ENCODE measurements at regions not wholly inside any gene's neighbourhood (a gene's known extent, or its start where the extent isn't known, plus 50 kb on each side); places are given as distances from the start of the nearest gene placed in this dataset.
"Not testable (repeated sequence)": the region's sequence is repeated elsewhere in the genome, so short reads cannot be mapped to it uniquely, and the experiment has no call there.

DNA sequence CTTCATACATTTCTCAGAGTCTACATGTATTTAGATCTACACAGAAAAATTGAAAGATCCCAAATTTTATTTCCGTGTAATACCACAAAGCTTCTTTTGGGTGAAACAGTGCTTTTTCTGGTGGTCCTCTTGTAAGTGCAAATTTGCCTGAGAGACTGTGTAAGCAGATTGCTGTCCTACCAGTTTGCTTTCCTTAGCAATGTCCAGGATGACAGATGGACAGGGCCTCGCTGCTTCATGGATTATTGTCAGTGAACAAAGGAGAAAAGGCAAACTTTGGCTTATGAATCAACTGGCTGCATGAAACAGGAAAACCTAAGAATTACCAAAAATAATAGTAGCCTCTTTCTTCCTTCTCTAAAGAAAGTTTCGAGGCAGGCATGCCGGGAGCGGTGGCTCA, 82.6 kb upstream of the UBE2E1 start:
- Histone ChIP-seq H3K4me3 (replicated peaks; ENCODE audit: insufficient read depth, low read length) (no peak overlapping the region), H3K27ac (replicated peaks) (no peak overlapping the region), H3K27me3 (ENCODE audit: insufficient read depth, poor library complexity, severe bottlenecking) (no peaks in the 10 kb centered on the region)
- TF ChIP-seq, protein P1, sequence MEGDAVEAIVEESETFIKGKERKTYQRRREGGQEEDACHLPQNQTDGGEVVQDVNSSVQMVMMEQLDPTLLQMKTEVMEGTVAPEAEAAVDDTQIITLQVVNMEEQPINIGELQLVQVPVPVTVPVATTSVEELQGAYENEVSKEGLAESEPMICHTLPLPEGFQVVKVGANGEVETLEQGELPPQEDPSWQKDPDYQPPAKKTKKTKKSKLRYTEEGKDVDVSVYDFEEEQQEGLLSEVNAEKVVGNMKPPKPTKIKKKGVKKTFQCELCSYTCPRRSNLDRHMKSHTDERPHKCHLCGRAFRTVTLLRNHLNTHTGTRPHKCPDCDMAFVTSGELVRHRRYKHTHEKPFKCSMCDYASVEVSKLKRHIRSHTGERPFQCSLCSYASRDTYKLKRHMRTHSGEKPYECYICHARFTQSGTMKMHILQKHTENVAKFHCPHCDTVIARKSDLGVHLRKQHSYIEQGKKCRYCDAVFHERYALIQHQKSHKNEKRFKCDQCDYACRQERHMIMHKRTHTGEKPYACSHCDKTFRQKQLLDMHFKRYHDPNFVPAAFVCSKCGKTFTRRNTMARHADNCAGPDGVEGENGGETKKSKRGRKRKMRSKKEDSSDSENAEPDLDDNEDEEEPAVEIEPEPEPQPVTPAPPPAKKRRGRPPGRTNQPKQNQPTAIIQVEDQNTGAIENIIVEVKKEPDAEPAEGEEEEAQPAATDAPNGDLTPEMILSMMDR (IDR thresholded peaks at IDR 0.05; ENCODE audit: insufficient read depth, low read length) = no peak
- no peak for TF ChIP-seq POLR2AphosphoS5 (IDR thresholded peaks at IDR 0.05; ENCODE audit: low read depth)
- TF ChIP-seq, protein P2, sequence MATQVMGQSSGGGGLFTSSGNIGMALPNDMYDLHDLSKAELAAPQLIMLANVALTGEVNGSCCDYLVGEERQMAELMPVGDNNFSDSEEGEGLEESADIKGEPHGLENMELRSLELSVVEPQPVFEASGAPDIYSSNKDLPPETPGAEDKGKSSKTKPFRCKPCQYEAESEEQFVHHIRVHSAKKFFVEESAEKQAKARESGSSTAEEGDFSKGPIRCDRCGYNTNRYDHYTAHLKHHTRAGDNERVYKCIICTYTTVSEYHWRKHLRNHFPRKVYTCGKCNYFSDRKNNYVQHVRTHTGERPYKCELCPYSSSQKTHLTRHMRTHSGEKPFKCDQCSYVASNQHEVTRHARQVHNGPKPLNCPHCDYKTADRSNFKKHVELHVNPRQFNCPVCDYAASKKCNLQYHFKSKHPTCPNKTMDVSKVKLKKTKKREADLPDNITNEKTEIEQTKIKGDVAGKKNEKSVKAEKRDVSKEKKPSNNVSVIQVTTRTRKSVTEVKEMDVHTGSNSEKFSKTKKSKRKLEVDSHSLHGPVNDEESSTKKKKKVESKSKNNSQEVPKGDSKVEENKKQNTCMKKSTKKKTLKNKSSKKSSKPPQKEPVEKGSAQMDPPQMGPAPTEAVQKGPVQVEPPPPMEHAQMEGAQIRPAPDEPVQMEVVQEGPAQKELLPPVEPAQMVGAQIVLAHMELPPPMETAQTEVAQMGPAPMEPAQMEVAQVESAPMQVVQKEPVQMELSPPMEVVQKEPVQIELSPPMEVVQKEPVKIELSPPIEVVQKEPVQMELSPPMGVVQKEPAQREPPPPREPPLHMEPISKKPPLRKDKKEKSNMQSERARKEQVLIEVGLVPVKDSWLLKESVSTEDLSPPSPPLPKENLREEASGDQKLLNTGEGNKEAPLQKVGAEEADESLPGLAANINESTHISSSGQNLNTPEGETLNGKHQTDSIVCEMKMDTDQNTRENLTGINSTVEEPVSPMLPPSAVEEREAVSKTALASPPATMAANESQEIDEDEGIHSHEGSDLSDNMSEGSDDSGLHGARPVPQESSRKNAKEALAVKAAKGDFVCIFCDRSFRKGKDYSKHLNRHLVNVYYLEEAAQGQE (IDR thresholded peaks at IDR 0.05; ENCODE audit: insufficient replicate concordance, low read depth) = no peak
- DNase-seq (ENCODE audit: low read depth in 1 of 2, low spot score in 1 of 2) = no peak

DNA sequence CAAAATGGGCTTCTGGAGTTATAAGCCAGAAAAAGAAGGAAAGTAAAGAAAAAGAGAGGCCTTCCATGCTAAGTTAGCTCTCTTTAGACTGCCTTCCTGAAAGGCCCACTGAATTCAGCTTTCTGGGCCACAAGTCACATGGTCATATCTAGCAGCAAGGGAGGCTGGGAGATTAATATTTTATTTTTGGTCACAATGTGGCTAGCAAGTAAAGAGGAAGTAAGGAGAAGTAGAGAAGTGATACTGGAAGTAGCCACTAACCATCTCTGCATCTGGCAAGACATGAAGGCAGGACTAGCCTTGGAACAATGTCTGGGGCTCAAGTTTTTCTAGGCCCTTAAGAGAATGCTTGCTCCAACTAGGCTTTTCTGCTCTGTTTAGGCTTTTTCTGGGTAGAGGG, 81.8 kb upstream of the UBE2E1 start:
- Histone ChIP-seq H3K4me3 (replicated peaks; ENCODE audit: insufficient read depth, low read length) (no peak overlapping the region), H3K27ac (replicated peaks) (no peak overlapping the region; the same call in 1 of the 2 replicates), H3K27me3 (ENCODE audit: insufficient read depth, poor library complexity, severe bottlenecking) (no peaks in the 10 kb centered on the region)
- DNase-seq (ENCODE audit: low read depth in 1 of 2, low spot score in 1 of 2) = peak; percentile 12 to 68
- TF ChIP-seq POLR2AphosphoS5 (IDR thresholded peaks at IDR 0.05; ENCODE audit: low read depth) (no peak), SPI1 (IDR thresholded peaks at IDR 0.05; ENCODE audit: borderline replicate concordance, low read depth) (peak; percentile 33; the same call in 1 of the 2 replicates)

DNA sequence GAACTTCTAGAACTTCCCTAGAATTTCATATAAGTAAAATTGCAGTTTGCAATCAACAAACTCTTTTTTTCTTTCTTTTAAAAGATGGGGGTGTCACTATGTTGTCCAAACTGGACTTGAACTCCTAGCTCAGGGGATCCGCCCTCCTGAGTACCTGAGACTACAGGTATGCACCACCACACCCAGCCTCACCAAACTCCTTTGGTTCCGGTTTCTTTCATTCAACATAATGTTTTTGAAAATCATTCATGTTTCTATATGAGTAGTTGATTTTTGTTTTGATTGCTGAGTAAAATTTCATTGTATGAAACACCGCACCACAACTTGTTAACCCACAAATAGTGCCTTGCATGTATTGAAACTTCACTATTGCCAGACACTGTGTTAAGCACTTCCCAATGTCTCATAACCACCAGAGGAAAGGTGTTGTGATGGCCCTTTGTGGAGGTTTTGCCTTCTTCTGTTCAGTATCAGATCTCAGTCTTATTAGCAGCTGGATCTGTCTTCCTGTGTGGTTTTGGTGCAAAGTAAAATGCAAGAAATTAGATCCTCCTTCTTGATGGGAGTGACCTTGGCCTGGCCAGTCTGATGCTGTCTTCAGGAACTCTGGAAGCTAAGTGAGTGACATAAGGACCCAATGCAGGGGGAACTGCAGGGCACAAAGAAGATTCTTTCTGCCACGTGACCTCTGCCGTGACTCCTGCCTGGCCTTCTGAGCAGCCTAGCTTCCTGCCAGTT, 78.8 kb upstream of the UBE2E1 start:
- peak in 1 of 2 experiments; percentile 37 for DNase-seq (ENCODE audit: low read depth in 1 of 2, low spot score in 1 of 2)
- TF ChIP-seq, protein P1 (IDR thresholded peaks at IDR 0.05; ENCODE audit: insufficient read depth, low read length) = no peak
- TF ChIP-seq, protein P2 (IDR thresholded peaks at IDR 0.05; ENCODE audit: insufficient replicate concordance, low read depth) = no peak
- TF ChIP-seq SPI1 (IDR thresholded peaks at IDR 0.05; ENCODE audit: borderline replicate concordance, low read depth) (no peak), GABPA (IDR thresholded peaks at IDR 0.05; ENCODE audit: low read depth) (no peak), POLR2AphosphoS5 (IDR thresholded peaks at IDR 0.05; ENCODE audit: low read depth) (no peak)
- Histone ChIP-seq H3K4me3 (replicated peaks; ENCODE audit: insufficient read depth, low read length) (no peak overlapping the region), H3K27ac (replicated peaks) (no peak overlapping the region), H3K27me3 (ENCODE audit: insufficient read depth, poor library complexity, severe bottlenecking) (no peaks in the 10 kb centered on the region)

DNA sequence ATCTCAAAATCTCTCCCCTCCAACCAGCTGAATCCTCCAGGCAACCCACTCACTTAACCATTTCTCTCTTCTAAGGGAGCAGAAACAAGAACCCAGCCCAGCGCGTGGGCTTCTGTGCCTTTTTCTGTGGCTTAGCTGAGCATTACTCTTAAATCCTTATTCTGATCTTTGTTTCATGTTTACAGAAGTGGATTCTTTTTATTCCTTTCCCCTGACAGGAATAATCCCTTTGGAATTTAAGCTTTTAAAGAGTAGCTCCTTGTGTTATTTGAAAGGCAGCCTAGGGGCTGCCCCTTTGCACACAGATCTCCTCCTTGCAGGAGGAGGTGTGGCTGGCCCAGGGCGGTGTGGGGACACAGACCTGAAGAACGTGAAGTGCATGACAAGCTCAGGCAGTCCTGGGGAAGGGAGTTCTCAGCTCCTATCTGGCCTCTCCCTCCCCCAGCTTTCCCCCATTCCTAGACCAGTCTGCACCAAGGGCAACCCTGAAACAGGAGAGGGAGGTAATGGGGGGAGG, 77.1 kb upstream of the UBE2E1 start:
- TF ChIP-seq POLR2AphosphoS5 (IDR thresholded peaks at IDR 0.05; ENCODE audit: low read depth) = no peak
- no peak overlapping the region for H3K27ac ChIP-seq (replicated peaks)
- no peaks in the 10 kb centered on the region for H3K27me3 ChIP-seq (ENCODE audit: insufficient read depth, poor library complexity, severe bottlenecking)
- DNase-seq (ENCODE audit: low read depth in 1 of 2, low spot score in 1 of 2) = no peak
- H3K4me3 ChIP-seq (replicated peaks; ENCODE audit: insufficient read depth, low read length) = no peak overlapping the region

DNA sequence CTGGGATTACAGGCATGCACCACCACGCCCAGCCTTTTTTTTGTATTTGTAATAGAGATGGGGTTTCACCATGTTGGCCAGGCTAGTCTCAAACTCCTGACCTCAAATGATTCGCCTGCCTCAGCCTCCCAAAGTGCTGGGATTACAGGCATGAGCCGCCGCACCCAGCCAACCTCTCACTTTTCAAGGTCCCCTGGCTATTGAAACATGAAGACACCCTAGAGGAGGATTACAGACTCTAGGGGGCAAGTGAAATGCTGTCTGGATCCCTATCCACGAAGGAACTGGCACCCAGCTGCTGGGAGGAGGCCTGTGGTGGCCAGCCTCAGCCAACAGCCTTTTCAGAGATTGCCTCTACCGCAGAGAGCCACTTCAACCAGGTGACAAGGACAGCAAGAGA, 76.4 kb upstream of the UBE2E1 start:
- H3K27ac ChIP-seq (replicated peaks); H3K27me3 ChIP-seq (ENCODE audit: insufficient read depth, poor library complexity, severe bottlenecking); DNase-seq (ENCODE audit: low read depth in 1 of 2, low spot score in 1 of 2); H3K4me3 ChIP-seq (replicated peaks; ENCODE audit: insufficient read depth, low read length): not testable (repeated sequence)
